Right lobe of liver (tissue), 6 donors: ENCODE measurements at regions not wholly inside any gene's neighbourhood (a gene's known extent, or its start where the extent isn't known, plus 50 kb on each side); places are given as distances from the start of the nearest gene placed in this dataset.

Experiments
- ATAC-seq, 4 donors: fragments of 200-7000 bp; cut with Tn5 transposase; one replicate each; pipeline ENCODE4 v1.9.1; 2020; ENCODE audit warnings: mild to moderate bottlenecking in 4 of 4, moderate library complexity in 4 of 4
- DNase-seq, 3 donors: peaks; one replicate each; pipeline ENCODE4 v3.0.0-alpha.2; 2020
- H3K27ac ChIP-seq, 3 donors: fragments of 200-600 bp; one replicate each; pipeline ENCODE4 v1.8.0; 2022
- H3K27me3 ChIP-seq, 2 donors: fragments of 200-600 bp; one replicate each; pipeline ENCODE4 v1.8.0; 2022
- H3K36me3 ChIP-seq, 4 donors: fragments of 200-600 bp; sonication (generic) in 1 of 4; one replicate each; pipeline versions ENCODE4 v1.5.1 to v1.8.0; 2017 to 2022; ENCODE audit warnings: control low read depth in 1 of 4
- H3K4me1 ChIP-seq, 4 donors: fragments of 200-600 bp; sonication (generic) in 1 of 4; one replicate each; pipeline versions ENCODE4 v1.5.1 to v1.8.0; 2017 to 2022; ENCODE audit warnings: control low read depth in 1 of 4
- H3K4me3 ChIP-seq, 3 donors: fragments of 200-600 bp; one replicate each; pipeline ENCODE4 v1.8.0; 2022
- H3K9me3 ChIP-seq, 4 donors: fragments of 200-600 bp; sonication (generic) in 1 of 4; one replicate each; pipeline versions ENCODE4 v1.5.1 to v1.8.0; 2017 to 2022; ENCODE audit warnings: control low read depth in 1 of 4
- POLR2A ChIP-seq: fragments of 450-650 bp; IDR thresholded peaks from one replicate; pipeline ENCODE4 v1.6.1; 2017; ENCODE audit warnings: antibody characterized with exemption, mild to moderate bottlenecking
- WGBS: methylation state at CpG from one replicate; pipeline ENCODE4 v1.1.6; 2018; ENCODE audit warnings: low coverage, low lambda C conversion rate; ENCODE audit not compliant: insufficient coverage; ENCODE audit errors: missing lambda C conversion rate; 5-methylcytosine and 5-hydroxymethylcytosine counted together
- intact Hi-C, 2 donors: fragments of 100-400 bp; cut with DNase I; formaldehyde crosslinking; loops; one replicate each; pipeline versions ENCODE4 v1.11.2 to v1.14.1; 2022
- TF ChIP-seq, protein P1 (sequence below), 4 donors: fragments of 200-600 bp in 3 of 4; fragments of 450-650 bp in 1 of 4; IDR thresholded peaks; one replicate each; pipeline versions ENCODE4 v1.5.1 to v1.8.0; 2016 to 2022; ENCODE audit warnings: antibody characterized with exemption in 4 of 4, mild to moderate bottlenecking in 2 of 4
- donor health status: DM: no; HTN: yes; CAD: no.
- donor health status: DM: no; HTN: no; CAD: no.
- donor health status: DM: no; HTN: no; CAD: no.
- donor health status: DM: no; HTN: yes; CAD: no.
- donor health status: DM: no; HTN: yes; CAD: no.

- no peak for ATAC-seq
- H3K27me3 ChIP-seq: no peaks in the 10 kb centered on the region
- no peak for DNase-seq
- H3K27ac ChIP-seq: no peak overlapping the region
- 93% methylated on average over 3 of the region's 3 CpGs for WGBS
- TF ChIP-seq POLR2A: no peak
- TF ChIP-seq, protein P1, sequence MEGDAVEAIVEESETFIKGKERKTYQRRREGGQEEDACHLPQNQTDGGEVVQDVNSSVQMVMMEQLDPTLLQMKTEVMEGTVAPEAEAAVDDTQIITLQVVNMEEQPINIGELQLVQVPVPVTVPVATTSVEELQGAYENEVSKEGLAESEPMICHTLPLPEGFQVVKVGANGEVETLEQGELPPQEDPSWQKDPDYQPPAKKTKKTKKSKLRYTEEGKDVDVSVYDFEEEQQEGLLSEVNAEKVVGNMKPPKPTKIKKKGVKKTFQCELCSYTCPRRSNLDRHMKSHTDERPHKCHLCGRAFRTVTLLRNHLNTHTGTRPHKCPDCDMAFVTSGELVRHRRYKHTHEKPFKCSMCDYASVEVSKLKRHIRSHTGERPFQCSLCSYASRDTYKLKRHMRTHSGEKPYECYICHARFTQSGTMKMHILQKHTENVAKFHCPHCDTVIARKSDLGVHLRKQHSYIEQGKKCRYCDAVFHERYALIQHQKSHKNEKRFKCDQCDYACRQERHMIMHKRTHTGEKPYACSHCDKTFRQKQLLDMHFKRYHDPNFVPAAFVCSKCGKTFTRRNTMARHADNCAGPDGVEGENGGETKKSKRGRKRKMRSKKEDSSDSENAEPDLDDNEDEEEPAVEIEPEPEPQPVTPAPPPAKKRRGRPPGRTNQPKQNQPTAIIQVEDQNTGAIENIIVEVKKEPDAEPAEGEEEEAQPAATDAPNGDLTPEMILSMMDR (IDR thresholded peaks at IDR 0.05): no peak
- H3K36me3 ChIP-seq: no peaks in the 10 kb centered on the region
- no peaks in the 10 kb centered on the region for H3K4me1 ChIP-seq
- no peak overlapping the region for H3K4me3 ChIP-seq
- intact Hi-C loops: no loop called here
- H3K9me3 ChIP-seq: no peaks in the 10 kb centered on the region
Observed at GRCh38 chr3:191111722-191112121, 87.3 kb upstream of the OSTN start.

DNA sequence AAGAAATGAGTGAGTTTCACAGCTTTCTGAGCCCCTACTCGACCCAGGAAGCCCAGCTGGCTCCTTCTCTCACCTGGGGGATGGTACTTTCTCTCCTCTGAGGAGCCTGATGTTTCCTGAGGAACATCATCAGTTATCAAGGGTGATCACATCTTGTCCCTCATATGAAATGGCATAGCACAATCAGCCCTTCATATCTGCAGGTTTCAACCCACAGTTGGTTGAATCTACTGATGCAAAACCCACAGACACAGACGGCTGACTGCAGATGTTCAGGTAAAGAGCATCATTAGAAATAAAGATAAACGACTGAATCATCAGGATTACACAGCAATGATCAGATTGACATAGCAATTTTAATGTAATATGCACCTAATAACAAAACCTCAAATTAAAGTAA is 93.6 kb upstream of the OSTN start:
- 43% methylated on average over 3 of the region's 3 CpGs for WGBS
- no peak for ATAC-seq
- no peak for TF ChIP-seq POLR2A
- TF ChIP-seq, protein P1 (IDR thresholded peaks at IDR 0.05): no peak

GRCh38 chr3:191100516-191100915 is 98.5 kb upstream of the OSTN start:
- ATAC-seq (no peak), DNase-seq (no peak)
- Histone ChIP-seq H3K27me3 (no peaks in the 10 kb centered on the region), H3K27ac (no peak overlapping the region), H3K4me3 (no peak overlapping the region), H3K9me3 (no peaks in the 10 kb centered on the region), H3K36me3 (no peaks in the 10 kb centered on the region), H3K4me1 (no peaks in the 10 kb centered on the region)
- TF ChIP-seq POLR2A: no peak
- TF ChIP-seq, protein P1 (IDR thresholded peaks at IDR 0.05): no peak
- intact Hi-C loops: no loop called here
- WGBS: 56% methylated on average over 4 of the region's 4 CpGs

More for the DNA sequence above, 93.6 kb upstream of the OSTN start:
- intact Hi-C loops: no loop called here
- H3K36me3 ChIP-seq: no peaks in the 10 kb centered on the region
- no peaks in the 10 kb centered on the region for H3K27me3 ChIP-seq
- no peak overlapping the region for H3K27ac ChIP-seq
- DNase-seq: no peak
- H3K9me3 ChIP-seq: no peaks in the 10 kb centered on the region
- H3K4me1 ChIP-seq: no peaks in the 10 kb centered on the region
- no peak overlapping the region for H3K4me3 ChIP-seq

DNA sequence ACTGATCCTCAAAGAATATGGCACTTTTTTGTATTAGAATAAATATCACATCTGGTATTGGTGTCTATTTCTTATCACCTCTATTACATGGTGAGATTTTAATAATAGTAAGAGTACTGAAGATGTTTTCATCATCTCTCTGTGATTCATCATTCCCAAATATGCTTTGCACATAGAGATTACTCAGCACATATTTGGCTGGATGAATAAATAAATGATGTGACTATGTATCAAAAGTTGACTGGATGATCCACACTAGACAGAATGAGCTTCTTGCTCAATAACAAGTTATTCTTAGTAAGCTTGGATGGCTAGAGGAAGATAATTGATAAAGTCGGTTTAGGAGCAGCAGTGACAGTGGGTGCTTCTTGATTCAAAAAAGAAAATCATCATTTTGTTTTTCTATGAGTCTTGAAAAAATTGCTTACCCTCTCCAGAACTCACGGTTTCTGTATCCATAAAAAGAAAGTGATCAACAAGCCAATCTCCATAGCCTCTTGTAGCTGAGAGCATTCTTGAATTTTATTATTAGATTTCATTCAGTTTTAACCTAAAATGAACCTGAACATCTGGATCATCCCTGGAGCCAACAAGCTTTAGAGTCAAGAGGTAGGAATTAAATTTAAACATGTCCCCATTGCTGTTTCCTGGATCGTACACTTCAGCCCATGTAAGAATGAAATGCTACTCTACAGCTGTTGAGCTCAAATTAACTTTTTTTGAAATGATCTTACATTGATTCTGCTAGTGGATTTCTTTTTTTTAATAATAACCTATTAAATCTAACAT is 104.8 kb upstream of the OSTN start:
- Histone ChIP-seq H3K4me3 (no peak overlapping the region), H3K27ac (no peak overlapping the region), H3K27me3 (no peaks in the 10 kb centered on the region), H3K4me1 (no peaks in the 10 kb centered on the region), H3K9me3 (no peaks in the 10 kb centered on the region), H3K36me3 (no peaks in the 10 kb centered on the region)
- WGBS: 42% methylated on average over 3 of the region's 3 CpGs
- TF ChIP-seq POLR2A: no peak
- TF ChIP-seq, protein P1 (IDR thresholded peaks at IDR 0.05): no peak
- DNase-seq: no peak
- no peak for ATAC-seq
- intact Hi-C loops: no loop called here
